Dedifferentiated amniotic fluid mesenchymal stem cell (primary cell): ENCODE measurements at regions not wholly inside any gene's neighbourhood (a gene's known extent, or its start where the extent isn't known, plus 50 kb on each side); places are given as distances from the start of the nearest gene placed in this dataset.
"Not testable (repeated sequence)": the region's sequence is repeated elsewhere in the genome, so short reads cannot be mapped to it uniquely, and the experiment has no call there.

Experiments
- DNase-seq: peaks from one replicate; pipeline ENCODE4 v3.0.0-alpha.2; 2016; ENCODE audit errors: extremely low spot score

- DNase-seq = no peak
These were observed 50.4 kb upstream of the RNF32 start for GRCh38 chr7:156590212-156590611.

GRCh38 chr7:156589808-156590207, 50.8 kb upstream of the RNF32 start:
- DNase-seq = no peak

GRCh38 chr7:156585926-156586325, 54.6 kb upstream of the RNF32 start:
- DNase-seq = no peak

- DNase-seq = no peak
These were observed 55.4 kb upstream of the RNF32 start for GRCh38 chr7:156585025-156585648.

GRCh38 chr7:156582591-156583123, 57.9 kb upstream of the RNF32 start:
- DNase-seq = no peak

GRCh38 chr7:156580036-156580435, 60.5 kb upstream of the RNF32 start:
- no peak for DNase-seq

- no peak for DNase-seq
These were observed 61.0 kb upstream of the RNF32 start for GRCh38 chr7:156579566-156579965.

GRCh38 chr7:156578978-156579430, 61.6 kb upstream of the RNF32 start:
- DNase-seq = no peak

- DNase-seq = no peak
These were observed 62.0 kb upstream of the RNF32 start for GRCh38 chr7:156578578-156578940.

GRCh38 chr7:156577645-156578577, 62.7 kb upstream of the RNF32 start:
- DNase-seq = no peak

GRCh38 chr7:156576216-156577058, 64.1 kb upstream of the RNF32 start:
- no peak for DNase-seq

GRCh38 chr7:156568258-156568657, 72.3 kb upstream of the RNF32 start:
- no peak for DNase-seq

GRCh38 chr7:156566812-156567549, 73.6 kb upstream of the RNF32 start:
- DNase-seq = no peak

- DNase-seq = not testable (repeated sequence)
These were observed 75.6 kb upstream of the RNF32 start for GRCh38 chr7:156565002-156565401.

GRCh38 chr7:156560696-156561095, 79.9 kb upstream of the RNF32 start:
- DNase-seq = no peak

- DNase-seq = no peak
These were observed 80.5 kb upstream of the RNF32 start for GRCh38 chr7:156560075-156560474.

GRCh38 chr7:156559001-156559400, 81.6 kb upstream of the RNF32 start:
- no peak for DNase-seq

GRCh38 chr7:156558198-156558597, 82.4 kb upstream of the RNF32 start:
- no peak for DNase-seq

GRCh38 chr7:156556083-156556482, 84.5 kb upstream of the RNF32 start:
- no peak for DNase-seq

- DNase-seq = no peak
These were observed 86.1 kb upstream of the RNF32 start for GRCh38 chr7:156554488-156554887.

GRCh38 chr7:156549636-156550035, 90.9 kb upstream of the RNF32 start:
- no peak for DNase-seq
